ENCODE measurements at regions not wholly inside any gene's neighbourhood (a gene's known extent, or its start where the extent isn't known, plus 50 kb on each side); places are given as distances from the start of the nearest gene placed in this dataset.

- peaks cover 3% of the 10 kb centered on the region for H3K27me3 Mint-ChIP-seq (ENCODE audit: low read depth, unreplicated experiment)
- Histone ChIP-seq H3K4me2 (ENCODE audit: low read length) (no peak overlapping the region), H2AFZ (ENCODE audit: low read depth, low read length) (no peak overlapping the region), H3K27ac (ENCODE audit: low read depth, low read length) (no peak overlapping the region), H3K9ac (ENCODE audit: low read length) (no peak overlapping the region), H3K4me3 (ENCODE audit: insufficient read depth, low read depth, low read length) (no peak overlapping the region), H4K20me1 (ENCODE audit: insufficient read depth, low read length) (no peaks in the 10 kb centered on the region), H3K4me1 (ENCODE audit: insufficient read depth, low read length) (no peaks in the 10 kb centered on the region), H3K36me3 (ENCODE audit: insufficient read depth, low read length) (no peaks in the 10 kb centered on the region), H3K9me3 (ENCODE audit: insufficient read depth, low read depth, low read length) (no peaks in the 10 kb centered on the region), H3K79me2 (ENCODE audit: insufficient read depth, low read length) (no peaks in the 10 kb centered on the region), H3K27me3 (ENCODE audit: insufficient read depth, low read length) (no peaks in the 10 kb centered on the region)
- TF ChIP-seq EZH2 (IDR thresholded peaks at IDR 0.05; ENCODE audit: insufficient read depth, low read length) = no peak
- TF ChIP-seq CTCF (IDR thresholded peaks at IDR 0.05; ENCODE audit: insufficient read depth, low read depth, low read length) = no peak
- H3K27ac Mint-ChIP-seq (ENCODE audit: unreplicated experiment) = peak overlapping the region; percentile 85
- H3K4me1 Mint-ChIP-seq (ENCODE audit: low read depth, unreplicated experiment) = peaks cover 40% of the 10 kb centered on the region
- no peaks in the 10 kb centered on the region for H3K9me3 Mint-ChIP-seq (ENCODE audit: unreplicated experiment)
- H3K4me3 Mint-ChIP-seq (ENCODE audit: unreplicated experiment) = no peak overlapping the region
- FAIRE-seq = no peak
- DNase-seq (ENCODE audit: low read depth) = peak; percentile 7
- H3K36me3 Mint-ChIP-seq (ENCODE audit: low read depth, unreplicated experiment) = no peaks in the 10 kb centered on the region
Observed at GRCh38 chr15:47332481-47332880, 384.8 kb upstream of the SEMA6D start.

- H3K9ac ChIP-seq (ENCODE audit: low read length) = no peak overlapping the region
- DNase-seq (ENCODE audit: low read depth) = no peak
- no peak for FAIRE-seq
Observed at GRCh38 chr15:47333734-47334133, 383.6 kb upstream of the SEMA6D start.

More at GRCh38 chr15:47333734-47334133, 383.6 kb upstream of the SEMA6D start:
- H3K36me3 ChIP-seq (ENCODE audit: insufficient read depth, low read length) = no peaks in the 10 kb centered on the region
- no peak overlapping the region for H3K27ac ChIP-seq (ENCODE audit: low read depth, low read length)
- H3K27me3 Mint-ChIP-seq (ENCODE audit: low read depth, unreplicated experiment) = peaks cover 3% of the 10 kb centered on the region
- H3K27me3 ChIP-seq (ENCODE audit: insufficient read depth, low read length) = no peaks in the 10 kb centered on the region
- H3K4me1 ChIP-seq (ENCODE audit: insufficient read depth, low read length) = no peaks in the 10 kb centered on the region
- no peak overlapping the region for H2AFZ ChIP-seq (ENCODE audit: low read depth, low read length)
- H4K20me1 ChIP-seq (ENCODE audit: insufficient read depth, low read length) = no peaks in the 10 kb centered on the region
- no peaks in the 10 kb centered on the region for H3K9me3 Mint-ChIP-seq (ENCODE audit: unreplicated experiment)
- no peaks in the 10 kb centered on the region for H3K36me3 Mint-ChIP-seq (ENCODE audit: low read depth, unreplicated experiment)
- no peaks in the 10 kb centered on the region for H3K79me2 ChIP-seq (ENCODE audit: insufficient read depth, low read length)
- H3K27ac Mint-ChIP-seq (ENCODE audit: unreplicated experiment) = no peak overlapping the region
- no peak overlapping the region for H3K4me3 ChIP-seq (ENCODE audit: insufficient read depth, low read depth, low read length)
- TF ChIP-seq CTCF (IDR thresholded peaks at IDR 0.05; ENCODE audit: insufficient read depth, low read depth, low read length) (no peak), EZH2 (IDR thresholded peaks at IDR 0.05; ENCODE audit: insufficient read depth, low read length) (no peak)
- no peak overlapping the region for H3K4me2 ChIP-seq (ENCODE audit: low read length)
- peaks cover 40% of the 10 kb centered on the region for H3K4me1 Mint-ChIP-seq (ENCODE audit: low read depth, unreplicated experiment)
- no peak overlapping the region for H3K4me3 Mint-ChIP-seq (ENCODE audit: unreplicated experiment)
- no peaks in the 10 kb centered on the region for H3K9me3 ChIP-seq (ENCODE audit: insufficient read depth, low read depth, low read length)

Measured in astrocyte (in vitro differentiated cells and primary cell).